Right lobe of liver (tissue), 4 donors: ENCODE measurements at regions not wholly inside any gene's neighbourhood (a gene's known extent, or its start where the extent isn't known, plus 50 kb on each side); places are given as distances from the start of the nearest gene placed in this dataset.

Source experiments
- POLR2A ChIP-seq: fragments of 450-650 bp; IDR thresholded peaks from one replicate; pipeline ENCODE4 v1.6.1; 2017; ENCODE audit warnings: antibody characterized with exemption, mild to moderate bottlenecking
- TF ChIP-seq, protein P1 (sequence below), 4 donors: fragments of 200-600 bp in 3 of 4; fragments of 450-650 bp in 1 of 4; IDR thresholded peaks; one replicate each; pipeline versions ENCODE4 v1.5.1 to v1.8.0; 2016 to 2022; ENCODE audit warnings: antibody characterized with exemption in 4 of 4, mild to moderate bottlenecking in 2 of 4
- donor health status: DM: no; HTN: no; CAD: no.
- donor health status: DM: no; HTN: no; CAD: no.
- donor health status: DM: no; HTN: yes; CAD: no.

DNA sequence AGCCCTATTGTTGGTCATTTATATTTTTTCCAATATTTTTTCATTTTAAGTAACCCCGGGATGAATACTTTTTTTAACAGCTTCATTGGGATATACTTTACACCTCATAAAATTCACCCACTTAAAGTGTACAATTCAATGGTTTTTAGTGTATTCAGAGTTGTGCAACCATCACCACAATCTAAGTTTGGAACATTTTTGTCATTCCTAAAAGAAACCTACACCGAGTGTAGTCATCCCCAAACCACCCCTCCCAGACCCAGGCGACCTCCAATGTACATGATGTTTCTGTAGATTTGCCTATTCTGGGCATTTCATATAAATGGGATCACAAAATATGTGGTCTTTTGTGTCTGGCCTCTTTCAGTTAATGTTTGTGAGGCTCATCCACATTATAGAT lies 118.3 kb upstream of the FRMD4B start:
- TF ChIP-seq, protein P1, sequence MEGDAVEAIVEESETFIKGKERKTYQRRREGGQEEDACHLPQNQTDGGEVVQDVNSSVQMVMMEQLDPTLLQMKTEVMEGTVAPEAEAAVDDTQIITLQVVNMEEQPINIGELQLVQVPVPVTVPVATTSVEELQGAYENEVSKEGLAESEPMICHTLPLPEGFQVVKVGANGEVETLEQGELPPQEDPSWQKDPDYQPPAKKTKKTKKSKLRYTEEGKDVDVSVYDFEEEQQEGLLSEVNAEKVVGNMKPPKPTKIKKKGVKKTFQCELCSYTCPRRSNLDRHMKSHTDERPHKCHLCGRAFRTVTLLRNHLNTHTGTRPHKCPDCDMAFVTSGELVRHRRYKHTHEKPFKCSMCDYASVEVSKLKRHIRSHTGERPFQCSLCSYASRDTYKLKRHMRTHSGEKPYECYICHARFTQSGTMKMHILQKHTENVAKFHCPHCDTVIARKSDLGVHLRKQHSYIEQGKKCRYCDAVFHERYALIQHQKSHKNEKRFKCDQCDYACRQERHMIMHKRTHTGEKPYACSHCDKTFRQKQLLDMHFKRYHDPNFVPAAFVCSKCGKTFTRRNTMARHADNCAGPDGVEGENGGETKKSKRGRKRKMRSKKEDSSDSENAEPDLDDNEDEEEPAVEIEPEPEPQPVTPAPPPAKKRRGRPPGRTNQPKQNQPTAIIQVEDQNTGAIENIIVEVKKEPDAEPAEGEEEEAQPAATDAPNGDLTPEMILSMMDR (IDR thresholded peaks at IDR 0.05) = no peak
- no peak for TF ChIP-seq POLR2A
